ENCODE measurements at regions not wholly inside any gene's neighbourhood (a gene's known extent, or its start where the extent isn't known, plus 50 kb on each side); places are given as distances from the start of the nearest gene placed in this dataset.

DNA sequence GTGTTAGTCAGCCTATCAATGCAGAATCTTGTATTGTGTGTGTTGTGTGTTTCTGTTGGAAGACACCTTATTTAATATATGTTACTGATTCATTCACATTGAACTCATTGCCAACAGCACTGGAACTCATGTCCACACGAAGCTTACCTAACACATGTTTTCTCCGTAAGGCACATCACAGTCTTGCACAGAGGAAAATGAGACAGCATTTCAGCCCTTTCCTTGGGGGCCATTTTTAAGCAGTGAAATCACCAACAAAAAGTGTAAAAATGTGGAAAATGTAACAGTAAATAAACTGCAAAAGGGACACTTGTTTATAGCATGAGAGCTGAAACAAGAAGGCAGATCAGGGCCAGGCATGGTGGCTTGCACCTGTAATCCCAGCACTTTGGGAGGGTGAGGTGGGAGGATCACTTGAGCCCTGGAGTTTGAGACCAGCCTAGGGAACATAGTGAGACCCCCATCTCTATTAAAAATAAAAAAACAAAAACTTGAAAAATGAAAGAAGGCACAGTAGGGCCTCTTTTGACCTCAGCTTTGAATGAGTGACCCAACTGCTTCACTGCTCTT is 306.0 kb downstream of the MYCN start:
- TF ChIP-seq FOXM1 (IDR thresholded peaks at IDR 0.05; ENCODE audit: borderline replicate concordance): no peak
- TF ChIP-seq L3MBTL2 (conservative IDR thresholded peaks at IDR 0.05): no peak
- TF ChIP-seq BHLHE40 (IDR thresholded peaks at IDR 0.05; ENCODE audit: borderline replicate concordance): no peak
- no peak for TF ChIP-seq TARDBP (IDR thresholded peaks at IDR 0.05)
- no peak for TF ChIP-seq FOXK2 (IDR thresholded peaks at IDR 0.05)
- TF ChIP-seq HDGF (IDR thresholded peaks at IDR 0.05; ENCODE audit: borderline replicate concordance): no peak
